ENCODE measurements at regions not wholly inside any gene's neighbourhood (a gene's known extent, or its start where the extent isn't known, plus 50 kb on each side); places are given as distances from the start of the nearest gene placed in this dataset.

DNA sequence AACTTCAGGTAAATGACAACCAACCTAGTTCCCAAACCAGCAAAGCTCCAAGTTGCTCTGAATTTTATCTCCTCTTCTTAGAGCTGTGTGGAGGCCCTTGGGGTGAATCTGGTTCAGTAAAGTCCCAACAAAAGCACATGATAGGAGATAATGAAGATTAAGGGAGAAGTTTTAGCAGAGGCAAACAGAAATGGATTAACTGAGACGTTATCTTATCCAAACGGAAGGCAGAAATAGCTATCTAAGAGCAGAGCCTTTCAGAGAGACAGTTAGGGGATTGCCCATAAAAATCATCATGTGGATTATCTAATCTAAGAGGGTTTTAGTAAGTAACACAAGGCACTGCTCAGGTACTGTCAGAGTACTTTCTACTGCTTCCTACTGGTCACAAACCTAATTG lies 183.9 kb upstream of the ZNF618 start:
- H3K18ac ChIP-seq (ENCODE audit: low read depth, low read length) = no peak overlapping the region
- H4K5ac ChIP-seq (ENCODE audit: low read depth, low read length) = no peak overlapping the region
- H3K4me3 ChIP-seq (ENCODE audit: insufficient read depth, low read depth, low read length) = no peak overlapping the region
- no peak overlapping the region for H3K9ac ChIP-seq (ENCODE audit: low read depth, low read length)
- no peak overlapping the region for H2BK5ac ChIP-seq (ENCODE audit: low read depth, low read length, poor library complexity, severe bottlenecking)
- no peak overlapping the region for H2BK20ac ChIP-seq (ENCODE audit: low read depth, low read length)
- H2AFZ ChIP-seq (replicated peaks; ENCODE audit: low read length, poor library complexity) = no peak overlapping the region
- DNase-seq (no peak), ATAC-seq (ENCODE audit: low read depth) (no peak)
- no peaks in the 10 kb centered on the region for H4K20me1 ChIP-seq (ENCODE audit: insufficient read depth, low read length)
- TF ChIP-seq CHD1 (IDR thresholded peaks at IDR 0.05; ENCODE audit: low read depth, low read length) (no peak), RFX5 (IDR thresholded peaks at IDR 0.05; ENCODE audit: low read depth, low read length) (no peak)
- CTCF ChIA-PET = no interaction called here
- no peak overlapping the region for H3K14ac ChIP-seq (replicated peaks; ENCODE audit: low read depth, low read length)
- BruUV-seq (replicated peaks) = no TSS peak
- no peak overlapping the region for H3K27ac ChIP-seq (ENCODE audit: insufficient read depth, low read length)
- H4K8ac ChIP-seq (ENCODE audit: low read depth in 2 of 2, low read length in 2 of 2) = no peak overlapping the region
- H3K4me2 ChIP-seq (ENCODE audit: low read depth, low read length) = no peak overlapping the region
- no peak overlapping the region for H3K4ac ChIP-seq (ENCODE audit: low read depth, low read length)
- peaks cover 17% of the 10 kb centered on the region for H3K27me3 ChIP-seq (ENCODE audit: control insufficient read depth, insufficient read depth, low read length)
- intact Hi-C loops (cut with micrococcal nuclease) = no loop called here
- no peak overlapping the region for H2BK15ac ChIP-seq (ENCODE audit: low read depth, low read length)
- H3K79me1 ChIP-seq (ENCODE audit: low read depth in 1 of 2, low read length in 2 of 2) = no peaks in the 10 kb centered on the region
- H3K4me1 ChIP-seq (ENCODE audit: control insufficient read depth, insufficient read depth, low read length) = no peaks in the 10 kb centered on the region; the same call in 1 of the 2 replicates
- in situ Hi-C loops (cut with MboI; ENCODE audit: low sequenced_read_pairs) = no loop called here
- H2BK120ac ChIP-seq (ENCODE audit: low read depth, low read length) = no peak overlapping the region
- no peaks in the 10 kb centered on the region for H3K9me1 ChIP-seq (ENCODE audit: insufficient read depth, low read length)
- H3K9me3 ChIP-seq (ENCODE audit: control insufficient read depth, insufficient read depth, low read length) = peaks cover 5% of the 10 kb centered on the region
- H4K91ac ChIP-seq (ENCODE audit: insufficient read depth, low read depth, low read length) = no peak overlapping the region
- no peak overlapping the region for H2AK9ac ChIP-seq (replicated peaks; ENCODE audit: low read depth, low read length, poor library complexity)
- POLR2A ChIA-PET (ENCODE audit: unreplicated experiment) = no interaction called here
- H2AK5ac ChIP-seq (ENCODE audit: low read depth, low read length) = no peak overlapping the region
- no peak overlapping the region for H3K56ac ChIP-seq (ENCODE audit: extremely low read depth, insufficient read depth, low read length)
- no peak overlapping the region for H3K23ac ChIP-seq (ENCODE audit: low read depth, low read length)
- dilution Hi-C loops (cut with HindIII; ENCODE audit: low sequenced_read_pairs, unreplicated experiment) = no loop called here
- no peaks in the 10 kb centered on the region for H3K36me3 ChIP-seq (ENCODE audit: control insufficient read depth, insufficient read depth, low read length)
- WGBS, 2 experiments (ENCODE audit: extremely low coverage in 2 of 2, insufficient read length in 1 of 2) = 55% methylated on average over 2 of the region's 2 CpGs; no CpG with 5 or more reads in 1 of the 2 experiments

Measured in IMR-90 (cell line).